Upper lobe of right lung (tissue), 1 donor: ENCODE measurements at regions not wholly inside any gene's neighbourhood (a gene's known extent, or its start where the extent isn't known, plus 50 kb on each side); places are given as distances from the start of the nearest gene placed in this dataset.

Experiments
- ATAC-seq: fragments of 200-7000 bp; cut with Tn5 transposase; one replicate; pipeline ENCODE4 v1.9.1; 2020; ENCODE audit warnings: mild to moderate bottlenecking, moderate library complexity
- DNase-seq: peaks from one replicate; pipeline ENCODE4 v3.0.0-alpha.2; 2020
- H3K27ac ChIP-seq: fragments of 200-600 bp; one replicate; pipeline ENCODE4 v1.8.0; 2022
- H3K27me3 ChIP-seq: fragments of 200-600 bp; one replicate; pipeline ENCODE4 v1.8.0; 2022; ENCODE audit warnings: mild to moderate bottlenecking
- H3K36me3 ChIP-seq: fragments of 200-600 bp; one replicate; pipeline ENCODE4 v1.8.0; 2022
- H3K4me1 ChIP-seq: fragments of 200-600 bp; one replicate; pipeline ENCODE4 v1.8.0; 2022
- H3K4me3 ChIP-seq: fragments of 200-600 bp; one replicate; pipeline ENCODE4 v1.8.0; 2022; ENCODE audit warnings: mild to moderate bottlenecking
- H3K9me3 ChIP-seq: fragments of 200-600 bp; one replicate; pipeline ENCODE4 v1.8.0; 2022
- intact Hi-C: fragments of 100-400 bp; cut with DNase I; formaldehyde crosslinking; loops from one replicate; pipeline ENCODE4 v1.11.0; 2022
- TF ChIP-seq, protein P1 (sequence below): fragments of 200-600 bp; IDR thresholded peaks from one replicate; pipeline ENCODE4 v1.8.0; 2022; ENCODE audit warnings: antibody characterized with exemption
- donor health status: DM: no; HTN: yes; CAD: no; lungs with severe emphysema.

DNA sequence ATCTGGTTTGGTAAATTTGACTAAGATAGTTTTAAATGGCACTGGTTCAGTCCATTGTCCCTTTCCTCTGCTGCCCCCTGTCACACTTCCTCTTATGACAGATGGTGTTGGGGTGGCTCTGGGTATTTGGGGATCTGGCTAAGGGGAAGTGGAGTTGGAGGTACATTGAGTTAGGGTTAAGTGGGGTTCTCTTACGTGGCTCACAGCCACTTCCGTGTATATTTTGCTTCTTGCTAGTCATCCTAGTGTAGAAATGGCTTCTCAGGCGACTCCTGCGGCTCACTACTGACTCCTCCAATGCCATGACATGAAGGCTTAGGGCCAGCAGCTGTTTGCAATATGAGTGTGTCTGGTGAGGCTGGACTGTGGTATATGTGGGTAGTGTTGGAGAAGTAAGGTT lies 187.0 kb downstream of the HAUS1 start:
- intact Hi-C loops = no loop called here
- Histone ChIP-seq H3K36me3 (no peaks in the 10 kb centered on the region), H3K4me1 (no peaks in the 10 kb centered on the region), H3K9me3 (no peaks in the 10 kb centered on the region), H3K27ac (no peak overlapping the region), H3K4me3 (no peak overlapping the region), H3K27me3 (no peaks in the 10 kb centered on the region)
- ATAC-seq (no peak), DNase-seq (peak; percentile 16)
- TF ChIP-seq, protein P1, sequence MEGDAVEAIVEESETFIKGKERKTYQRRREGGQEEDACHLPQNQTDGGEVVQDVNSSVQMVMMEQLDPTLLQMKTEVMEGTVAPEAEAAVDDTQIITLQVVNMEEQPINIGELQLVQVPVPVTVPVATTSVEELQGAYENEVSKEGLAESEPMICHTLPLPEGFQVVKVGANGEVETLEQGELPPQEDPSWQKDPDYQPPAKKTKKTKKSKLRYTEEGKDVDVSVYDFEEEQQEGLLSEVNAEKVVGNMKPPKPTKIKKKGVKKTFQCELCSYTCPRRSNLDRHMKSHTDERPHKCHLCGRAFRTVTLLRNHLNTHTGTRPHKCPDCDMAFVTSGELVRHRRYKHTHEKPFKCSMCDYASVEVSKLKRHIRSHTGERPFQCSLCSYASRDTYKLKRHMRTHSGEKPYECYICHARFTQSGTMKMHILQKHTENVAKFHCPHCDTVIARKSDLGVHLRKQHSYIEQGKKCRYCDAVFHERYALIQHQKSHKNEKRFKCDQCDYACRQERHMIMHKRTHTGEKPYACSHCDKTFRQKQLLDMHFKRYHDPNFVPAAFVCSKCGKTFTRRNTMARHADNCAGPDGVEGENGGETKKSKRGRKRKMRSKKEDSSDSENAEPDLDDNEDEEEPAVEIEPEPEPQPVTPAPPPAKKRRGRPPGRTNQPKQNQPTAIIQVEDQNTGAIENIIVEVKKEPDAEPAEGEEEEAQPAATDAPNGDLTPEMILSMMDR = no peak

DNA sequence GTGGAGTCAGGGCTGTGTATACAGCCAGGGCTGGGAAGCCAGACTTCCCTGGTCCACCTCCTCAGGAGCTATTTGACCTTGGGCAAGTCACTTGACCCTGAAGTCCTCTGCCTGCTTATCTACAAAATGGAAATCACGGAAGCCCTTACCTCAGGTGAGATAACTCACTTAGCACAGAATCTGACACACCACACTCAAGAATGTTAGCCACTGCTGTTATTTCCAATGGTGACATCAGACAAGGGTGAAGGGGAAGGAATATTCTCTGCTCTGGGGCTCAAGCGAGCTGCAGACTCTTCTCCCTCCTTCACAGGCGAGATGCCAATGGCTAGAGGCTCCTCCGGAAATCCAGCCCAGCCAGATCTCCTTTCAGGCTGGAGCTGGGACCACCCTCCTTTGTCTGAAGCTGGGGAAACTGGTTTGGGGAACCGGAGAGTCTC lies 189.6 kb downstream of the HAUS1 start:
- ATAC-seq = peak; percentile 58
- Histone ChIP-seq H3K36me3 (no peaks in the 10 kb centered on the region), H3K4me1 (no peaks in the 10 kb centered on the region), H3K27ac (peak overlapping the region; percentile 6), H3K9me3 (no peaks in the 10 kb centered on the region), H3K4me3 (no peak overlapping the region), H3K27me3 (no peaks in the 10 kb centered on the region)
- intact Hi-C loops = no loop called here
- DNase-seq = peak; percentile 52
- TF ChIP-seq, protein P1 = no peak

DNA sequence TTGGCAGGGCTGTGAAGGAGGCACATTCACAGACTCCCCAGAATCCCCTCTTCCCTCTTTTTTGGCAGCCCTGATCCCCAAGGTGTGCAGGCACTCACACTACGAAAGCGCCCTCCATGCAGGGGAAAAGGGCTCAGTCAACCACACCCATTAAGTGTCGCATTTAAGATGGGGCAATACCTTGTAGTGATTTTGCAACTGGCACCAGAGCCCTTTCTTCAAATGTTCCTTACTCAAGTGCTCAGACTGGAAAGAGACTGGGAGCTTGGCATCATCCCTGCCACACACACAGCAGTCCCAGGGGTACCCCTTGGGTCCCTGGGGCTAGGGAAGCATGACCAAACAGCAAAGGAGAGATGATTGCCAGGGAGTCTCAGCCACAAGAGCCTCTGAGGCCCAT lies 190.1 kb downstream of the HAUS1 start:
- H3K36me3 ChIP-seq = no peaks in the 10 kb centered on the region
- no peaks in the 10 kb centered on the region for H3K27me3 ChIP-seq
- H3K4me3 ChIP-seq = no peak overlapping the region
- DNase-seq = peak; percentile 63
- no peaks in the 10 kb centered on the region for H3K4me1 ChIP-seq
- TF ChIP-seq, protein P1 = no peak
- H3K27ac ChIP-seq = no peak overlapping the region
- peak; percentile 67 for ATAC-seq
- intact Hi-C loops = no loop called here
- no peaks in the 10 kb centered on the region for H3K9me3 ChIP-seq

DNA sequence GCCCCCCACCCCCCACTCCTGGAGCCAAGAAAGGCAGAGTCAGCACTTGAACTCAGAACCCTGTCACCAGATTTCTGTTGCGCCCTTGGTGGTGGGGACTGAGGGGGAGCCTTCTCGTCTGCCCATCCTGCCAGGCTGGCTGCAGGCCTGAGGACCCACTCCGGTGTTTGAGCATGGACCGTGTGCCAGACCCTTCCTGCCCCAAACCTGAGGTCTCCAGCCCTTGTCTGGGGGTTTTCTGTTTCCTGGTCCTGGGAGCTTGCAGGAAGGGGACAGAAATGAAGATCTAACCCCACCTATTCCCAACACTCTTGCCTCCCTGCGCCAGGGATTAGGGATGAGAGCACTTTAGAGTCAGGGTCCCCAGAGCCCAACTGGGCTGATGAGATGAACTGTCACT lies 190.6 kb downstream of the HAUS1 start:
- ATAC-seq (no peak), DNase-seq (peak; percentile 6)
- intact Hi-C loops = no loop called here
- TF ChIP-seq, protein P1 = no peak
- H3K9me3 ChIP-seq = no peaks in the 10 kb centered on the region
- no peak overlapping the region for H3K27ac ChIP-seq
- no peaks in the 10 kb centered on the region for H3K27me3 ChIP-seq
- H3K4me1 ChIP-seq = no peaks in the 10 kb centered on the region
- no peaks in the 10 kb centered on the region for H3K36me3 ChIP-seq
- H3K4me3 ChIP-seq = no peak overlapping the region

DNA sequence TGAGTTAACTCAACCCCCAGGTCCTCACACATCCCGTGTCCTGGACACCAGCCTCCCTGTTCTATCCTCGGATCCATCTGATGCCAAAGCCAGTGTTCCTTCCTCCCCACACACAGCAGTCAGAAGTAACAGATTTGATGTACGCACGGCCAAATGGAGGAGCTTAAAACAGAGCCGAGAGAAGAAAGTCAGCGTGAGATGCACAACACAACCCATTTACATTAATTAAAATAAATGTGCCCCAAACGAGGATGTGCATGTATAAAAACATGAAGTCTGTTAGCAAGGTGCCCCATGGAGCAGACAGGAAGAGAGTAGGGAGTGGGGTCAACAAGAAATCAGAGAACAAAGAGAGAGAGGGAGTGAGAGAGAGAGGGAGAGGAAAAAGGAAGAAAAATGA lies 191.2 kb downstream of the HAUS1 start:
- no peaks in the 10 kb centered on the region for H3K36me3 ChIP-seq
- TF ChIP-seq, protein P1 = no peak
- ATAC-seq (no peak), DNase-seq (no peak)
- no peak overlapping the region for H3K4me3 ChIP-seq
- intact Hi-C loops = no loop called here
- H3K9me3 ChIP-seq = no peaks in the 10 kb centered on the region
- no peaks in the 10 kb centered on the region for H3K4me1 ChIP-seq
- H3K27me3 ChIP-seq = no peaks in the 10 kb centered on the region
- no peak overlapping the region for H3K27ac ChIP-seq

DNA sequence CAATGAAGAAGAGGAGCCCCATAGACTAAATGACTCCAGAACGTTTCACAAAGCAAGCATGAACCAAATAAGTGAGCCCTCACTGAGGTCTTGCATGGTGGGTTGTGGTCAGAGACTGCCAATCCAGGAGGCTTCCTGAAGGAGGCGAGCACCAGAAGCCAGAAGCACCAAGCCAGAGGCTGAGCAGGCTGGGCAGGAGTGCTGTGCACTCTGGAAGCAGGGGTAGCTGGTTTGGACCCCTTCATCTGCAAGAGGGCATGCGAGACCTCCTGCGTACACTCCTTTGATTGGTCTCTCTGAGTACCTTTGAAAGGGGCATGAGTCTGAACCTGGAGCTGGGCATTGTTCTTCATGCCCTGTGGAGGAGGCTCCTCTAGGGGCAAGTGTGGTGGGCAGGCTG lies 192.5 kb downstream of the HAUS1 start:
- no peaks in the 10 kb centered on the region for H3K9me3 ChIP-seq
- H3K36me3 ChIP-seq = no peaks in the 10 kb centered on the region
- no peak for ATAC-seq
- H3K4me1 ChIP-seq = no peaks in the 10 kb centered on the region
- TF ChIP-seq, protein P1 = no peak
- intact Hi-C loops = no loop called here
- H3K27me3 ChIP-seq = no peaks in the 10 kb centered on the region
- H3K27ac ChIP-seq = no peak overlapping the region
- no peak overlapping the region for H3K4me3 ChIP-seq
- peak; percentile 34 for DNase-seq
